ENCODE measurements at regions not wholly inside any gene's neighbourhood (a gene's known extent, or its start where the extent isn't known, plus 50 kb on each side); places are given as distances from the start of the nearest gene placed in this dataset.

- Histone ChIP-seq H3K36me3 (ENCODE audit: control insufficient read depth in 1 of 2, insufficient read depth in 2 of 2, low read length in 2 of 2) (no peaks in the 10 kb centered on the region), H3K9me3 (ENCODE audit: control insufficient read depth in 1 of 2, low read length in 2 of 2) (no peaks in the 10 kb centered on the region), H3K27ac (ENCODE audit: low read length) (no peak overlapping the region), H3K27me3 (ENCODE audit: low read depth, low read length) (no peaks in the 10 kb centered on the region), H3K4me1 (ENCODE audit: control insufficient read depth in 1 of 2, insufficient read depth in 2 of 2, low read length in 2 of 2) (no peaks in the 10 kb centered on the region), H3K4me3 (ENCODE audit: low read depth in 1 of 2, low read length in 2 of 2) (no peak overlapping the region)
Observed at GRCh38 chr2:58734365-58734764, 493.2 kb upstream of the FANCL start.

- no peaks in the 10 kb centered on the region for H3K36me3 ChIP-seq (ENCODE audit: control insufficient read depth in 1 of 2, insufficient read depth in 2 of 2, low read length in 2 of 2)
- no peak overlapping the region for H3K4me3 ChIP-seq (ENCODE audit: low read depth in 1 of 2, low read length in 2 of 2)
- no peaks in the 10 kb centered on the region for H3K4me1 ChIP-seq (ENCODE audit: control insufficient read depth in 1 of 2, insufficient read depth in 2 of 2, low read length in 2 of 2)
- H3K27me3 ChIP-seq (ENCODE audit: low read depth, low read length), result no peaks in the 10 kb centered on the region
- no peak overlapping the region for H3K27ac ChIP-seq (ENCODE audit: low read length)
- H3K9me3 ChIP-seq (ENCODE audit: control insufficient read depth in 1 of 2, low read length in 2 of 2), result no peaks in the 10 kb centered on the region
Observed at GRCh38 chr2:58732999-58733398, 491.9 kb upstream of the FANCL start.

GRCh38 chr2:58731488-58731869 lies 490.4 kb upstream of the FANCL start:
- H3K4me1 ChIP-seq (ENCODE audit: control insufficient read depth in 1 of 2, insufficient read depth in 2 of 2, low read length in 2 of 2), result no peaks in the 10 kb centered on the region
- H3K27ac ChIP-seq (ENCODE audit: low read length), result no peak overlapping the region
- H3K36me3 ChIP-seq (ENCODE audit: control insufficient read depth in 1 of 2, insufficient read depth in 2 of 2, low read length in 2 of 2), result no peaks in the 10 kb centered on the region
- H3K9me3 ChIP-seq (ENCODE audit: control insufficient read depth in 1 of 2, low read length in 2 of 2), result no peaks in the 10 kb centered on the region
- H3K27me3 ChIP-seq (ENCODE audit: low read depth, low read length), result no peaks in the 10 kb centered on the region
- H3K4me3 ChIP-seq (ENCODE audit: low read depth in 1 of 2, low read length in 2 of 2), result no peak overlapping the region

- no peaks in the 10 kb centered on the region for H3K36me3 ChIP-seq (ENCODE audit: control insufficient read depth in 1 of 2, insufficient read depth in 2 of 2, low read length in 2 of 2)
- no peaks in the 10 kb centered on the region for H3K4me1 ChIP-seq (ENCODE audit: control insufficient read depth in 1 of 2, insufficient read depth in 2 of 2, low read length in 2 of 2)
- no peak overlapping the region for H3K4me3 ChIP-seq (ENCODE audit: low read depth in 1 of 2, low read length in 2 of 2)
- H3K27me3 ChIP-seq (ENCODE audit: low read depth, low read length), result no peaks in the 10 kb centered on the region
- no peaks in the 10 kb centered on the region for H3K9me3 ChIP-seq (ENCODE audit: control insufficient read depth in 1 of 2, low read length in 2 of 2)
- H3K27ac ChIP-seq (ENCODE audit: low read length), result no peak overlapping the region
Observed at GRCh38 chr2:58730764-58731487, 489.8 kb upstream of the FANCL start.

- H3K9me3 ChIP-seq (ENCODE audit: control insufficient read depth in 1 of 2, low read length in 2 of 2), result no peaks in the 10 kb centered on the region
- H3K36me3 ChIP-seq (ENCODE audit: control insufficient read depth in 1 of 2, insufficient read depth in 2 of 2, low read length in 2 of 2), result no peaks in the 10 kb centered on the region
- H3K4me1 ChIP-seq (ENCODE audit: control insufficient read depth in 1 of 2, insufficient read depth in 2 of 2, low read length in 2 of 2), result no peaks in the 10 kb centered on the region
- H3K4me3 ChIP-seq (ENCODE audit: low read depth in 1 of 2, low read length in 2 of 2), result no peak overlapping the region
- H3K27me3 ChIP-seq (ENCODE audit: low read depth, low read length), result no peaks in the 10 kb centered on the region
- H3K27ac ChIP-seq (ENCODE audit: low read length), result no peak overlapping the region
Observed at GRCh38 chr2:58727981-58728656, 487.0 kb upstream of the FANCL start.

GRCh38 chr2:58721912-58722591 lies 480.9 kb upstream of the FANCL start:
- H3K4me3 ChIP-seq (ENCODE audit: low read depth in 1 of 2, low read length in 2 of 2), result no peak overlapping the region
- no peaks in the 10 kb centered on the region for H3K36me3 ChIP-seq (ENCODE audit: control insufficient read depth in 1 of 2, insufficient read depth in 2 of 2, low read length in 2 of 2)
- no peaks in the 10 kb centered on the region for H3K27me3 ChIP-seq (ENCODE audit: low read depth, low read length)
- no peaks in the 10 kb centered on the region for H3K4me1 ChIP-seq (ENCODE audit: control insufficient read depth in 1 of 2, insufficient read depth in 2 of 2, low read length in 2 of 2)
- no peak overlapping the region for H3K27ac ChIP-seq (ENCODE audit: low read length)
- no peaks in the 10 kb centered on the region for H3K9me3 ChIP-seq (ENCODE audit: control insufficient read depth in 1 of 2, low read length in 2 of 2)

- no peak overlapping the region for H3K27ac ChIP-seq (ENCODE audit: low read length)
- no peak overlapping the region for H3K4me3 ChIP-seq (ENCODE audit: low read depth in 1 of 2, low read length in 2 of 2)
- H3K9me3 ChIP-seq (ENCODE audit: control insufficient read depth in 1 of 2, low read length in 2 of 2), result no peaks in the 10 kb centered on the region
- H3K27me3 ChIP-seq (ENCODE audit: low read depth, low read length), result no peaks in the 10 kb centered on the region
- H3K36me3 ChIP-seq (ENCODE audit: control insufficient read depth in 1 of 2, insufficient read depth in 2 of 2, low read length in 2 of 2), result no peaks in the 10 kb centered on the region
- no peaks in the 10 kb centered on the region for H3K4me1 ChIP-seq (ENCODE audit: control insufficient read depth in 1 of 2, insufficient read depth in 2 of 2, low read length in 2 of 2)
Observed at GRCh38 chr2:58720770-58721697, 479.9 kb upstream of the FANCL start.

GRCh38 chr2:58720033-58720769 lies 479.1 kb upstream of the FANCL start:
- Histone ChIP-seq H3K9me3 (ENCODE audit: control insufficient read depth in 1 of 2, low read length in 2 of 2) (no peaks in the 10 kb centered on the region), H3K27me3 (ENCODE audit: low read depth, low read length) (no peaks in the 10 kb centered on the region), H3K4me1 (ENCODE audit: control insufficient read depth in 1 of 2, insufficient read depth in 2 of 2, low read length in 2 of 2) (no peaks in the 10 kb centered on the region), H3K36me3 (ENCODE audit: control insufficient read depth in 1 of 2, insufficient read depth in 2 of 2, low read length in 2 of 2) (no peaks in the 10 kb centered on the region), H3K4me3 (ENCODE audit: low read depth in 1 of 2, low read length in 2 of 2) (no peak overlapping the region), H3K27ac (ENCODE audit: low read length) (no peak overlapping the region)

- Histone ChIP-seq H3K27me3 (ENCODE audit: low read depth, low read length) (no peaks in the 10 kb centered on the region), H3K4me1 (ENCODE audit: control insufficient read depth in 1 of 2, insufficient read depth in 2 of 2, low read length in 2 of 2) (no peaks in the 10 kb centered on the region), H3K4me3 (ENCODE audit: low read depth in 1 of 2, low read length in 2 of 2) (no peak overlapping the region), H3K36me3 (ENCODE audit: control insufficient read depth in 1 of 2, insufficient read depth in 2 of 2, low read length in 2 of 2) (no peaks in the 10 kb centered on the region), H3K27ac (ENCODE audit: low read length) (no peak overlapping the region), H3K9me3 (ENCODE audit: control insufficient read depth in 1 of 2, low read length in 2 of 2) (no peaks in the 10 kb centered on the region)
Observed at GRCh38 chr2:58715344-58715743, 474.2 kb upstream of the FANCL start.

- Histone ChIP-seq H3K36me3 (ENCODE audit: control insufficient read depth in 1 of 2, insufficient read depth in 2 of 2, low read length in 2 of 2) (no peaks in the 10 kb centered on the region), H3K4me1 (ENCODE audit: control insufficient read depth in 1 of 2, insufficient read depth in 2 of 2, low read length in 2 of 2) (no peaks in the 10 kb centered on the region), H3K27ac (ENCODE audit: low read length) (no peak overlapping the region), H3K4me3 (ENCODE audit: low read depth in 1 of 2, low read length in 2 of 2) (no peak overlapping the region), H3K27me3 (ENCODE audit: low read depth, low read length) (no peaks in the 10 kb centered on the region), H3K9me3 (ENCODE audit: control insufficient read depth in 1 of 2, low read length in 2 of 2) (no peaks in the 10 kb centered on the region)
Observed at GRCh38 chr2:58714238-58714637, 473.1 kb upstream of the FANCL start.
